HG02970 (cell line): ENCODE measurements at regions not wholly inside any gene's neighbourhood (a gene's known extent, or its start where the extent isn't known, plus 50 kb on each side); places are given as distances from the start of the nearest gene placed in this dataset.

Source experiments
- ATAC-seq: cut with Tn5 transposase; IDR thresholded peaks from one replicate; pipeline ENCODE4 v1.9.1; 2021; ENCODE audit warnings: mild to moderate bottlenecking, moderate library complexity, moderate number of reproducible peaks; ENCODE audit not compliant: unreplicated experiment, low FRiP score

DNA sequence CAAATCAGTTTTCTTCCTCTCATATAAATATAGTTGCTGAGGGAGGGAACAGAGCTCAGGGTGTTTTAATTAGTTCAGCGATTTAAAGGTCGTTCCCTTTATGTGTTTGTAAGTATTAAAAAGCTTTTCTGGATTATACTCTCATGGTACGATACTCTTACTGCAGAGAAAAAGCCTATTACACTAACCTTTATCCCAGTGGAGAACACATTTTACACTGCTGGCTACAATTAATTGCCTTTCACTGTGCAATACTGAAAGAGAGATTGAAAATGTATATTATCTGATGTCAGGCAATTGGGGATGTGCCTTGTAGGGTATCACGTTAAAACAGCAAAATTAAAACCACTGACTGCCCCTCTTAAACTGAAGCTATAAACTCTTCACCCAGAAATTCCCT lies 526.9 kb upstream of the SGCG start:
- ATAC-seq: no peak

DNA sequence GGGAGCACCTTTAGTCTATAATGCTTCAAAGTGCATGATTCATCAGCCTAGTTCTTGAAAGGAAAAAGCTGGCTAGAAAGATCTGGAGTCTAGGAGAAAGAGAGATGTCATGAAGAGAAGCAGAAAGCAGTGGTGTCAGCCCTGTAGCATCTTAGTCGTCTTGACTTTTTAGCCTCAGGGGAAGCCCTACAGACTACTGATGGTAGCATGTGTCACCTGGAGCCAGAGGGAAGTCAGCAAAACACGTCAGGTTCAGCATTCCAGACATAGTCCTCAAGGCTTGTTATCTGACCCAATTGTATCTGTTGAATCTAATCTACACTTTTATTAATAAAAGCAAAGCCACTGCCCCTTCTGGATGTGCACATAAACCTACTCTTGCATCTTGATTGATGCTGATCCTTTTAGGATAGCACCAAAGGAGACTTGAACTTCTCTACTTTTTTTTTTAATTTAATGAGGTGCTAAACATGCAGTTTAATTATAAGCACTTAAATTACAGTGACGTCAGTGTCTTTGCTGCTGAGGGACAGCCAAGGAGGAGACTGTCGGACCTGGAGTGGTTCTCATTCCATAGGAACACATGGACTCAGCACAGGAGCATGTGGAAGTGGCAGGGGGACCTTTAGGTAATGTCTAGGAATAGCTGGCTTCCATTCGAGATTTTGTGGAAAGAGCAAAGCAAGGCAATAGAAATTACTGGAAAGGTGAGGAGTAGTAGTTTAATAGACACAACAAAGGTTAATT lies 525.5 kb upstream of the SGCG start:
- no peak for ATAC-seq

DNA sequence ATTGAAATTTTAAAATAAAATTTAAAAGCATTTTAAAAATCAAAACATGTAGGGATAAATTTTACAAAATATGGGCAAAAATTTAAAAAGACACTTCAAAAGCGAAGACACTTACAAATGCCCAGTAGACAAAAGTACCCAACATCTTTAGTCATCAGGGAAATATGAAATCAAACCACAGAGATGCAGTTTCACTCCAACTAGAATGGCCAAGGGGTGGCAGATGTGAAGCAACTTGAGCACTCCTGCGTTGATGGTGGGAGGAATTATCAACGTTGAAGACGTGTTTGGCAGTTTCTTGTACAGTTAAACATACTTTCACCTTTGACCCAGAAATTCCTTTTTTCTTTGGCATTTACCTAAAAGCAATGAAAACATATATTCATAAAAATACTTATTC lies 518.0 kb upstream of the SGCG start:
- ATAC-seq: no peak

DNA sequence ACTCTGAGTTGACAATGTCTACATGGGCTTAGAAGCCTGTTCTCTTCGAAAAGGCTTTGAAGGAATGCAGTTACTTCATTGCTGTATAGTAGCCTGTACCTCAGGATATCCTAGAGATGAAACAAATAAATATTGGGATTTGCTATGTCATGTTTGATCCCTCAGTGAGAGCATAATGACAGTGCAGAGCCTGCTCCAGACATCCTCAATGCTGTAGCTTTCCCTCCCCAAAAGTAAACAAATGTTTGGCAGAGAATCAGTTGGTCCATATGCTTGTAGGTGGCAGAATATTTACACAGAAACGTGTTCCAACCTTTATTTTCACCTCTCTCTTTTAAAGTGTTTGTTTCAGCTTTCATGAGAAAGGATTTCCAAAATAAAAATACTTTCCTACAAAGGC lies 515.3 kb upstream of the SGCG start:
- ATAC-seq: no peak

GRCh38 chr13:22690756-22691155 lies 490.0 kb upstream of the SGCG start:
- ATAC-seq: no peak

DNA sequence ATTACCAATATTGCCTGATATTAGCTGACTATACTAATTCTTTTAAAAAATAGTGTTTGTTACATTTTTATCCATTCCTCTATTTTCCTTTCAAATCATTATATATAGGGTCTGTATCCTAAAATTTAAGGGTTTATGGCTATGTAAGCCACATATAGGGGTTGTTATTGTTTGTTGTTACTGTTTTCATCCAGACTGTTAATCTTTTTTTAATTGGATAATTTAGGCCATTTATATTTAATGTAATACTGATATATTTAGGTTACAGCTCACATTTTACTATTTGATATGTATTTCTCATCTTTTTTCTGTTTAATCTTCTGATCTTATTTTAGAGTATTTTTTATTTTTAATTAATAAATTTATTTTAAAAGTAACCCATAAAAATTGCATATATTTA lies 487.1 kb upstream of the SGCG start:
- no peak for ATAC-seq

DNA sequence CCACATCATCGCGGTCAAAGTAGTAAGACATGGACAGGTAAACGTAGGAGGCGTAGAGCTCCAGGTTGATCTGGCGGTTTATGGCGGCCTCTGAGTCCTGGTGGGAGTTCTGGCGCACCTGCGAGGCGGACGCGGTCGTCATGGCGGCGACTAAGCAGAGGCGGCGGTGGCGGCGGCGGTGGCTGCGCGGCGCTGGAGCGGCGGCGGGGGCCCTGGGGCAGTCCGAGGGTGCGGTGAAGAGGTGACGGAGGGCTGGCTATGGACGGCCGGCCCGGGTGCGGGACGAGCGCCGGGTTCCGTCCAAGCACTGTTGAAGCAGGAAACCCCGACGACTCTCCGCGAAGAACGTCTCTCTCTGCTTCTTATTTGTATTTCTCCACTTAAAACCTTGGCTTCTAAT lies 484.3 kb upstream of the SGCG start:
- ATAC-seq: no peak

- no peak for ATAC-seq
These were observed 482.3 kb upstream of the SGCG start for GRCh38 chr13:22698467-22698866.

GRCh38 chr13:22700246-22700887 lies 480.4 kb upstream of the SGCG start:
- ATAC-seq: no peak

DNA sequence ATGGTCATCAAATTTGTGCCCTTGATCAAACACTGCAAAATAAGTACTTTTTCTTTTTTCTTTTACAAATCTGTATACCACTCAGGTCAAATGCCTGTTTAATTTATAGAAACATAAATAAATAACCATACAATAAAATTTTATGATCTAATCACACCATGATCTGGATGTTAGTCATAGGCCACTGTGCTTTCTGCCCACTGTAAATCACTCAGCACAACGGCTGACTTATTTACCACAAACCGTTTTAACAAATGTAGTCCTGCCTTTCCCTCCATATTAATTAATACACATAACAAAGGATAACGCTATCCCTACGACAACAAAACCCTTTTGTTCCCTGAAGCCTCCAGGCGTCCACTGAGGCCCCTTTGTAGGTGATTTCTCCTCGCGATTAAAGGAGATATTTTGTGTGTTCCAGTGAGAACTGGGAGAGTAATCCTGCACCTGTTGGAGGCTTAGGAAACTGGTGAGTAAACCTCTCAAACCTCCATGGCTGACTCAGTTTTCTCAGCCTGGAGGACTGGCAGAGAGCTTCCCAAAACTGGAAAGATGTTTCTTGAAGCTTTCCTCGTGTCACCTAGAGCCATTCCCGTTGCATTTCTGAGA lies 477.1 kb upstream of the SGCG start:
- ATAC-seq: no peak

DNA sequence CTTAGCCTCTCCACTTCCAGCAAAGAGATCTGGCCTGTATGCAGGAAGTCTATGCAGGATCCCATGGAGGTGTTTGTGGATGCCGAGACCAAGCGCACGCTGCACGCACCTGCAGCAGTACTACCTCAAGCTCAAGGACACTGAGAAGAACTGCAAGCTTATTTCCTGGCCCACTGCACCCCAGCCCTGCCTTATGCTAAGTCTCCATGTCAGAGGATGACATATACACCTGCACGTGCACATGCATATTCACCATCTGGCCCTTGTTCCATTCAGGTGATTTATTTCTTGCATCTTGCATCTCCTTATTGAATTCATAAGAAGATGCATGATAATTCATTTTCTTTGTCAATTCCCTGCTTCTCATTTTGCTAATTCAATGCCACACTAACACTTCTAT lies 472.8 kb upstream of the SGCG start:
- no peak for ATAC-seq

DNA sequence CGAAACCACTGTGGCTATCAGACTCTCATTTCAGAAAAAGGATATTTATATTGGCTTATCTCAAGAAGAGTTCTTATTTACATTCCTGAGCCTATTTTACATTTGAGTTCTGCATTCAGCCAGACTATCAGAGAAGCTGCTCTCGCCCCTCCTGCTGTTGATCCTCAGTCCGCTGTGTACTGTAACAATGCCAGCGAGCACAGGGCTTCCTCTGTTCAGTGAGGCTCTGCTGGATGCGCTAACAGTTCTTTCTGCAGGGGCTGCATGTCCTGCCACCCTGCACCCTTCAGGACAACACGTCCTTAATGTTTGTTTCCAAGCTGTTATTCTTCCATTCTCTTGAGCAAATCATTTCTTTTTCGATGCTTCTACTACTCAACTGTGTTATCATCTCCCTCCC lies 463.7 kb upstream of the SGCG start:
- ATAC-seq: no peak

DNA sequence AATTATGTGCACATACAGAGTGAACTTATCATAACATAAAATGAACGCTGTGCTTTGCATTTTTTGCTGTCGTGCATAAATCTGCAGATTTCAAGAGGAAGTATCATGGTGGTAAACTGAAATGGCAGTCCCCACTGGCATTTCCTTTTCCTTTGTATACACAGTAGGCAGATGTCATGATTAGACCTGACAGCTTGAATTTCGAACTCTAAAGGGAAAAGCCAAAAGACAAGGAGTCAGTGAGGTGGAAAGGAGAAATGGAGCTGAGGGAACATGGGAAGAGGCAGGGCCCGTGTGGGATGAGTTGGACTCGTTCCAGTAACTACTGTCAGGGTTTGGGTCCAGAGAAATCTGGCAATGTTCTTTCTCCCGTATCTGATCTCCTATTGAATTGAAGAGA lies 454.1 kb upstream of the SGCG start:
- ATAC-seq: no peak

DNA sequence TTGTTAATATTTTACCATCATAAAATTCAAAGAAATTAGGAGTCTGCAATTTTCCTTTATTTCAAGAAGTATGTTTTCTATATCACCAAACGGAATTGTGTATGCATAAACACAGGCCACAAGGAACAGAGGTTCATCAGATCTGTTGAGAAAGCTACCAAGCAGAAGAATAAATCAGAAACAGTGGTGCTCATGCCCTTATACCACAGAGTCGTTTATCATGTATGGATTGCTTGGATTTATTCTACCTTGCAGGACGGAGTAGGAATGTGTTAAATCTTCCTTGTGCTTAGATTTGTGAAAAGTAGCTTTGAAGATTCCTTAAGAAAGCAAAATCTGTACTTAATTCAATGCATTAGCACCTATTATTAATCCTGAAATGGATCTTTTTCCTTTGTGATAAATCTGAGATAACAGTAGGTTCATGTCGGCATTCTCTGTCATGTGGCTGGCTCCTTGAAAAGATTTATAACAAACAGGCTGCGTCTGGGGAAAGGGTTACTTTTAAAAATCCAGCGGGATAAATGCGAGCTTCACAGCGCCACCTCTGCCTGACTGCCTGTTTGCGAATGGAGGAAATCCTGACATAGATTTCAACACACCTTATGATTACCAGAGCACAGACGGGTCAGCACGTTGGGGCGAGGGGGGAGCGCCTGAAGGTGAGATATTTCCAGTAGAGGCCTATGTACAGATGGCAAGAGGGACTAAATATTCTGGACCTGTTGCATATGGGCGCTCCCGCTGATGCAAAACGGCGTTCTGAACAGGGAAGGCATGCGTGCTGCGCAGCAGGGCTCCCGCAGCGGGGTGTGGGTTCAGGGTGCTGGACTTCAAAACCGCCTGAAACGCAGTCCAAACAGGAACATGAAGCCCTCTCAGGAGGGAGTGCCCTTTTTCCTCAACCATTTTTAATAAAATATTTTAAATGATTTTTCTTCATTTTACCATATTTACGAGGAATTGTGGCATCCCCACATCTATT lies 445.5 kb upstream of the SGCG start:
- no peak for ATAC-seq

- ATAC-seq: no peak
These were observed 444.6 kb upstream of the SGCG start for GRCh38 chr13:22736084-22736767.

DNA sequence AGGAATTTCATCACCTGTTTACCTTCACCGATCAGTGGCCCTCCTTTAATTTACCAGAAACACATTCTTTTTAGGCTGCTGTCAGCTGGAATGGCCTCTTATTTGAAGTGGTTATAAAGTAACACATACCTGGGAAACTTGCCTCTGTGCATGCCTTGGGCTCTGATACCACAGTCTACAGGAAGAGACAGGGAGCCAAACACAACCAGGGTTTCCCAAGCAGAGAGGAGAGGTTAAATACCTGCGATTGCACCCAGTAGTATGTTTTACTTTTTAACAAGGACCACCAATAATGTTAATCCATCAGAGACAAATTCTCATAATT lies 444.0 kb upstream of the SGCG start:
- no peak for ATAC-seq

- no peak for ATAC-seq
These were observed 442.4 kb upstream of the SGCG start for GRCh38 chr13:22738357-22738756.

- ATAC-seq: no peak
These were observed 440.5 kb upstream of the SGCG start for GRCh38 chr13:22740264-22740663.

- ATAC-seq: no peak
These were observed 435.9 kb upstream of the SGCG start for GRCh38 chr13:22744688-22745452.
